ENCODE measurements at regions not wholly inside any gene's neighbourhood (a gene's known extent, or its start where the extent isn't known, plus 50 kb on each side); places are given as distances from the start of the nearest gene placed in this dataset.
"Not testable (repeated sequence)": the region's sequence is repeated elsewhere in the genome, so short reads cannot be mapped to it uniquely, and the experiment has no call there.

DNA sequence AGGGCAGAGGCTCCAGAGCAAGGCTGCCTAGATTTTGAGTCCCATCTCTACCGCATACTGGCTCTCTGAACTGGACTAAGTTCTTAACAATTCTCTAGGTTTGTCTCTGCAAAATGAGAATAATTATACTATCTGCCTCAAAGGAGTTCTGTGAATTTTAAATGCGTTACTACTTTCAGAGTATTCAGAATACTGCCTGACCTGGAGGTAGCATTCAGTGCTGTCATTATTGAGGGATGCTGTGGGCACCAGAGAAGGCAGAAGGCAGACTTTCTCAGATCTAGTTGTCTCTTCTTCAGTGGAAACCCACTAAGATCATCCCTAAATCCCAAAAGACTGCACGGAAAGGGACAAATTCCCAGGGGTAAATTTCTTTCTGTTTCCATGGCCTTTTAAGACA, 147.4 kb upstream of the RORA start:
- TF ChIP-seq CTCF (IDR thresholded peaks at IDR 0.05; ENCODE audit: control extremely low read depth, extremely low read depth): no peak
- no peak for DNase-seq
- no peak overlapping the region for H3K27ac ChIP-seq (ENCODE audit: low read depth in 1 of 2, low read length in 1 of 2)
- ATAC-seq (ENCODE audit: insufficient read depth, low FRiP score): no peak
- H3K27me3 ChIP-seq (ENCODE audit: control insufficient read depth in 3 of 3, insufficient read depth in 3 of 3, low read length in 2 of 3): no peaks in the 10 kb centered on the region
- no peaks in the 10 kb centered on the region for H3K36me3 ChIP-seq (ENCODE audit: control insufficient read depth in 4 of 4, insufficient read depth in 4 of 4, low read length in 4 of 4)
- H3K4me1 ChIP-seq (ENCODE audit: control insufficient read depth in 5 of 5, insufficient read depth in 5 of 5, low read length in 5 of 5): no peaks in the 10 kb centered on the region
- H3K9ac ChIP-seq (ENCODE audit: insufficient read depth in 1 of 2, low read length in 2 of 2): no peak overlapping the region
- no peak overlapping the region for H3K4me3 ChIP-seq
- 93 to 97% methylated on average over 3 of the region's 3 CpGs for WGBS, 2 donors
- peaks cover 0 to 4% (median 0%) of the 10 kb centered on the region in 4 donors for H3K9me3 ChIP-seq (ENCODE audit: control insufficient read depth in 4 of 4, insufficient read depth in 3 of 4, low read length in 3 of 4)

GRCh38 chr15:61374848-61375247, 145.7 kb upstream of the RORA start:
- Histone ChIP-seq H3K9me3 (ENCODE audit: control insufficient read depth in 4 of 4, insufficient read depth in 3 of 4, low read length in 3 of 4) (peaks cover 0 to 5% (median 0%) of the 10 kb centered on the region in 4 donors), H3K27me3 (ENCODE audit: control insufficient read depth in 3 of 3, insufficient read depth in 3 of 3, low read length in 2 of 3) (no peaks in the 10 kb centered on the region), H3K4me1 (ENCODE audit: control insufficient read depth in 5 of 5, insufficient read depth in 5 of 5, low read length in 5 of 5) (no peaks in the 10 kb centered on the region), H3K4me3 (no peak overlapping the region), H3K27ac (ENCODE audit: low read depth in 1 of 2, low read length in 1 of 2) (no peak overlapping the region), H3K36me3 (ENCODE audit: control insufficient read depth in 4 of 4, insufficient read depth in 4 of 4, low read length in 4 of 4) (no peaks in the 10 kb centered on the region), H3K9ac (ENCODE audit: insufficient read depth in 1 of 2, low read length in 2 of 2) (no peak overlapping the region)
- WGBS, 2 donors: 84 to 87% methylated on average over 2 of the region's 2 CpGs
- ATAC-seq (ENCODE audit: insufficient read depth, low FRiP score) (no peak), DNase-seq (no peak)
- TF ChIP-seq CTCF (IDR thresholded peaks at IDR 0.05; ENCODE audit: control extremely low read depth, extremely low read depth): no peak

GRCh38 chr15:61367953-61368352, 138.9 kb upstream of the RORA start:
- Histone ChIP-seq H3K4me1 (ENCODE audit: control insufficient read depth in 5 of 5, insufficient read depth in 5 of 5, low read length in 5 of 5) (no peaks in the 10 kb centered on the region), H3K27me3 (ENCODE audit: control insufficient read depth in 3 of 3, insufficient read depth in 3 of 3, low read length in 2 of 3) (peaks cover 0 to 4% (median 0%) of the 10 kb centered on the region in 3 donors), H3K36me3 (ENCODE audit: control insufficient read depth in 4 of 4, insufficient read depth in 4 of 4, low read length in 4 of 4) (no peaks in the 10 kb centered on the region), H3K9me3 (ENCODE audit: control insufficient read depth in 4 of 4, insufficient read depth in 3 of 4, low read length in 3 of 4) (peaks cover 0 to 17% (median 3%) of the 10 kb centered on the region in 4 donors), H3K9ac (ENCODE audit: insufficient read depth in 1 of 2, low read length in 2 of 2) (no peak overlapping the region), H3K4me3 (no peak overlapping the region), H3K27ac (ENCODE audit: low read depth in 1 of 2, low read length in 1 of 2) (no peak overlapping the region)
- DNase-seq: no peak
- no peak for ATAC-seq (ENCODE audit: insufficient read depth, low FRiP score)
- WGBS, 2 donors: 96 to 100% methylated on average over 2 of the region's 2 CpGs
- no peak for TF ChIP-seq CTCF (IDR thresholded peaks at IDR 0.05; ENCODE audit: control extremely low read depth, extremely low read depth)

DNA sequence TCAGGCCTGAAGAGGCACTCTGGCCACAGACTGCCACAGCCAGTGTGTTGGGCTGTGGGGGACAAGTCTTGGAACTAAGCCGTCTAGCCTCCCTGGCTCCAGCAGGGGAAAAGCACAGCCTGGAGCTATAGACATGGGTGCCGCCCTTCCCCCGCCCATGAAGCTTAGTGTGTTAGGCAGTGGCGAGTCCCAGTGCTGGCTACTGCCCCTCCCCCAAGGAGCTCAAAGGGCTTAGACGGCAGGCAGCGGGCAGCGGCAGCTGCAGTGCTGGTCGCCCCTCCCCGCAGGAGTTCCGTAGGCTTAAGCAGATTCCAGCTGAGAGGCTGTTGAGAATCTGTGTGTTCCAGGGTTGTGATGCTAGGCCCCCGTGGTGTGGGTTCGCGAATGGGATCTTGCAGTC, 135.8 kb upstream of the RORA start:
- WGBS, 2 donors: 53 to 54% methylated on average over 13 of the region's 13 CpGs
- DNase-seq: peak; percentile 8 to 18 (median 11)

DNA sequence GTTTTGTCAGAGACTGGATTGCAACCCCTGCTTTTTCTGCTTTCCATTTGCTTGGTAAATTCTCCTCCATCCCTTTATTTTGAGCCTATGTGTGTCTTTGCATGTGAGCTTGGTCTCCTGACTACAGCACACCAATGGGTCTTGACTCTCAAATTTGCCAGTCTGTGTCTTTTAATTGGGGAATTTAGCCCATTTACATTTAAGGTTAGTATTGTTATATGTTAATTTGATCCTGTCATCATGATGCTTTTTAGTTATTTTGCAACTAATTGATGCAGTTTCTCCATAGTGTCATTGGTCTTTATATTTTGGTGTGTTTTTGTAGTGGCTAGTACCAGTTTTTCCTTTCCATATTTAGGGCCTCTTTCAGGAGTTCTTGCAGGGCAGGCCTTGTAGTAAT, 133.8 kb upstream of the RORA start:
- not testable (repeated sequence) for H3K27ac ChIP-seq (ENCODE audit: low read depth in 1 of 2, low read length in 1 of 2); H3K9ac ChIP-seq (ENCODE audit: insufficient read depth in 1 of 2, low read length in 2 of 2); DNase-seq; ATAC-seq (ENCODE audit: insufficient read depth, low FRiP score); H3K27me3 ChIP-seq (ENCODE audit: control insufficient read depth in 3 of 3, insufficient read depth in 3 of 3, low read length in 2 of 3); H3K4me1 ChIP-seq (ENCODE audit: control insufficient read depth in 5 of 5, insufficient read depth in 5 of 5, low read length in 5 of 5); H3K9me3 ChIP-seq (ENCODE audit: control insufficient read depth in 4 of 4, insufficient read depth in 3 of 4, low read length in 3 of 4); H3K36me3 ChIP-seq (ENCODE audit: control insufficient read depth in 4 of 4, insufficient read depth in 4 of 4, low read length in 4 of 4); H3K4me3 ChIP-seq

More for the DNA sequence above, 135.8 kb upstream of the RORA start:
- no peak for ATAC-seq (ENCODE audit: insufficient read depth, low FRiP score)
- Histone ChIP-seq H3K4me3 (no peak overlapping the region), H3K36me3 (ENCODE audit: control insufficient read depth in 4 of 4, insufficient read depth in 4 of 4, low read length in 4 of 4) (no peaks in the 10 kb centered on the region), H3K9me3 (ENCODE audit: control insufficient read depth in 4 of 4, insufficient read depth in 3 of 4, low read length in 3 of 4) (peaks cover 0 to 12% (median 4%) of the 10 kb centered on the region in 4 donors), H3K27me3 (ENCODE audit: control insufficient read depth in 3 of 3, insufficient read depth in 3 of 3, low read length in 2 of 3) (peaks cover 0 to 4% (median 0%) of the 10 kb centered on the region in 3 donors), H3K4me1 (ENCODE audit: control insufficient read depth in 5 of 5, insufficient read depth in 5 of 5, low read length in 5 of 5) (no peaks in the 10 kb centered on the region), H3K27ac (ENCODE audit: low read depth in 1 of 2, low read length in 1 of 2) (no peak overlapping the region), H3K9ac (ENCODE audit: insufficient read depth in 1 of 2, low read length in 2 of 2) (no peak overlapping the region)
- no peak for TF ChIP-seq CTCF (IDR thresholded peaks at IDR 0.05; ENCODE audit: control extremely low read depth, extremely low read depth)

All from lung (tissue), 11 donors.